Naive thymus-derived CD8-positive, alpha-beta T cell (primary cell): ENCODE measurements at regions not wholly inside any gene's neighbourhood (a gene's known extent, or its start where the extent isn't known, plus 50 kb on each side); places are given as distances from the start of the nearest gene placed in this dataset.

Experiments
- ATAC-seq, 2 donors: fragments of 150-1000 bp; cut with Tn5 transposase in 1 of 2; sonication (Bioruptor Pico), chemical (Tn5 transposase) in 1 of 2; 1 replicate in 1 of 2; 2 replicates in 1 of 2; pipeline ENCODE4 v1.10.0; 2021; ENCODE audit warnings: mild to moderate bottlenecking in 2 of 2, moderate library complexity in 2 of 2
- POLR2A ChIA-PET: fragments of 350-600 bp; sonication (Branson Sonifier 250); formaldehyde crosslinking; loops from one replicate; lab custom pipeline; 2021; ENCODE audit warnings: antibody characterized with exemption; lab: Charles Lee
- DNase-seq, 10 donors: peaks; one replicate each; pipeline versions ENCODE4 v3.0.0 to v3.0.0-alpha.2; 2020 to 2022
- H3K27ac Mint-ChIP-seq, 10 donors: one replicate each; pipeline ENCODE4 v1.8.0; 2020 to 2022; ENCODE audit warnings: mild to moderate bottlenecking in 10 of 10, mixed read lengths in 10 of 10, moderate library complexity in 4 of 10, inconsistent platforms in 1 of 10
- H3K27me3 Mint-ChIP-seq, 5 donors: one replicate each; pipeline ENCODE4 v1.8.0; 2021 to 2022; ENCODE audit warnings: mixed read lengths in 5 of 5
- H3K36me3 Mint-ChIP-seq, 3 donors: one replicate each; pipeline ENCODE4 v1.8.0; 2020 to 2022; ENCODE audit warnings: mixed read lengths in 3 of 3, mild to moderate bottlenecking in 2 of 3, inconsistent platforms in 1 of 3
- H3K4me1 Mint-ChIP-seq, 4 donors: one replicate each; pipeline ENCODE4 v1.8.0; 2021 to 2022; ENCODE audit warnings: mixed read lengths in 4 of 4
- H3K4me3 Mint-ChIP-seq, 10 donors: one replicate each; pipeline ENCODE4 v1.8.0; 2020 to 2022; ENCODE audit warnings: mild to moderate bottlenecking in 10 of 10, mixed read lengths in 10 of 10, moderate library complexity in 6 of 10, inconsistent platforms in 1 of 10
- H3K9me3 Mint-ChIP-seq, 9 donors: one replicate each; pipeline ENCODE4 v1.8.0; 2020 to 2022; ENCODE audit warnings: mixed read lengths in 9 of 9, mild to moderate bottlenecking in 3 of 9, inconsistent platforms in 1 of 9, moderate library complexity in 1 of 9

DNA sequence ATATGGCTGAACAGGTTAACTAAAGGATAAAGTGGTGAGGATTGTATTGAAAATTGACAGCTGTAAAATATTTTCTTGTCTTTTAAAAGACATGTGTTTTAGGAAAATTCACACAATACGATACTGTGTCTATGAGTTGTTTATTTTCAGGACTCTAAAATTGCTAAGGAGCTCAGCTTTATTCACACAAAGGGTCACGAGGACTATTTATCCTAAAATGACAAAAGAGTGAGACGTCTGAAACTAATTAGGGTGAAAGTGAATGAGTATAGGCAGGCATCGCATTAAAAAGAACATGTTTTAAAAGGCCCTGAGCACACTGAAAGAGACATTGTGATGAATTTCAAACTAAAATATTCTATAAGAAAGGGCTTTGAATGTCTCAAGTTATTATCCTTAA lies 304.7 kb downstream of the SH2D1A start:
- Mint-ChIP-seq H3K27me3 (no peaks in the 10 kb centered on the region), H3K27ac (no peak overlapping the region), H3K36me3 (no peaks in the 10 kb centered on the region), H3K9me3 (no peaks in the 10 kb centered on the region), H3K4me3 (no peak overlapping the region), H3K4me1 (no peaks in the 10 kb centered on the region)
- ATAC-seq = no peak
- POLR2A ChIA-PET = no interaction called here
- DNase-seq = no peak

DNA sequence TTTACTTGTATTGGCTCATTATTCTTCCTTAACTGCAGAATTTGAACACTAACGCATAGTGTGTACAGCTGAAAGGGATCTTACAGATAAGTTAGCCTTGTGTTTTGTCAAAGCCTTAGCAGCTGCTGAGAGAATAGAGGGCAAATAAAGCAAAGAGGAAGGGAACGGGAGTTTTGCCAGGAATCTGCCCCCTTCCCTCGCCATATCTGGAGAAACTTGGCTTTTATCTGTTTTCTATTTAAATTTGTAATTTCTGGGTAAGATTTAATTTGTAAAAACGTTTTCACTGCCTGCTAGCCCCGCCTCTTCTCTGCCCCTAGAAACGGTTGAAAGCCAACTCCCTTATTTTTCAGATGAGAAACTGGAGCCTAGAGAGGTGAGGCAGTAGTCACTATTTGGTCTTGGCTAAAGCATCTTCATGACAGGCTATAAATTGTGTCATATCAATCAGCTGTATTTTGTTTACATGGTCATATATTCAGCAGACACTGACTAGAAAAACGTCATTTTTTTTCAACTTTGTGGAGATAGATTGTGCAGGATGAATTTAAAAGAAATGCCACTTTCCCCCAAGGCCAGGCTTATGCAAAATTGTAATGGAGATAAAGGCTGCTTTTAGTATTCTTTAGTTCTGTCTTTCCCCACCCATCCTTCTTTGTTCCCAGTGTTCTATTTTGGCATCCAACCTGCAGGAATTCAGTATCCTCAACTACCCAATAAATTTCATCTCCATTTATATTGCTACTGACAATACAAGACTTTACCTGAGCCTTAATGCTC lies 319.4 kb downstream of the SH2D1A start:
- H3K27me3 Mint-ChIP-seq = no peaks in the 10 kb centered on the region
- ATAC-seq (no peak), DNase-seq (no peak)
- H3K4me1 Mint-ChIP-seq = peaks cover 0 to 6% (median 3%) of the 10 kb centered on the region in 4 donors
- no peak overlapping the region for H3K4me3 Mint-ChIP-seq
- POLR2A ChIA-PET = no interaction called here
- H3K9me3 Mint-ChIP-seq = no peaks in the 10 kb centered on the region
- H3K27ac Mint-ChIP-seq = peak overlapping the region in 1 of 10 donors; percentile 36
- no peaks in the 10 kb centered on the region for H3K36me3 Mint-ChIP-seq

DNA sequence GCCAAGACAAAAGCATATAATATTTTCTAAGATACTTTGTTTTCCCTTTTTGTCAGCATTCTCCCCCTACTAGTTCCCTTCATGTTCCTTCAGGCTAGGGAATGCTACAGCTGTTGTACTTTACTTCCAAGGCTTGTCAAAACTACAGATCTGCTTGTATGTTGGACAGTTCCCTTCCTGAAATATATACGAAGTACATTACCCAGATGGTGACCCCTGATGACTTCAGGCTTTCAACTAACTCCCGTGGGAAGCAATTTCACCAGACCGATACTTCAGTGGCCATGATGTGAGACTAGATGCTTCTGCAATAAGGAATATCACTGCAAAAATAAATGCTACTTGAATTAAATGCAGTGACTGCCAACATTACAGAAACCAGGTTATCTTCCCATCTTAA lies 332.8 kb downstream of the SH2D1A start:
- DNase-seq (no peak), ATAC-seq (no peak)
- POLR2A ChIA-PET = no interaction called here
- peaks cover 0 to 8% (median 0%) of the 10 kb centered on the region in 9 donors for H3K9me3 Mint-ChIP-seq
- no peak overlapping the region for H3K27ac Mint-ChIP-seq
- no peak overlapping the region for H3K4me3 Mint-ChIP-seq
- no peaks in the 10 kb centered on the region for H3K36me3 Mint-ChIP-seq
- no peaks in the 10 kb centered on the region for H3K27me3 Mint-ChIP-seq
- no peaks in the 10 kb centered on the region for H3K4me1 Mint-ChIP-seq

DNA sequence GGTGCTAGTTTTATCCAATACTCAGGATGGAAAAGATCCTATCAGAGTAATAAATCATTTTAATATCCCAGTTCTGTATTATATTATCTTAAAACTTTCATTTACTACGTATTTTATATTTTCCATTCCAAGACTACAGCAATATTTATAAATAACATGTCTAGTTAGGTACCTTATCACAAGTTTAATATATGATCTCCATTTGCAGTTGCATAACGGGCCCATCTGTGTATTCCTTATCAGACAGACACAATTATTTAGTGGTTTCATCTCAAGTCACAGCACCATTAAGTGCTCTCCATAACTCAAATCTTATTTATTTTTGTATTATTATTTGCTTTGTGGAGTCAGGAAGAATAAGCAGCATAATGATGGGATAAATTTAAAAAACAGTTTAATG lies 333.9 kb downstream of the SH2D1A start:
- no peak for DNase-seq
- no peak overlapping the region for H3K27ac Mint-ChIP-seq
- H3K9me3 Mint-ChIP-seq = peaks cover 0 to 19% (median 2%) of the 10 kb centered on the region in 9 donors
- ATAC-seq = no peak
- H3K36me3 Mint-ChIP-seq = peaks cover 0 to 8% (median 3%) of the 10 kb centered on the region in 3 donors
- no peaks in the 10 kb centered on the region for H3K27me3 Mint-ChIP-seq
- no peaks in the 10 kb centered on the region for H3K4me1 Mint-ChIP-seq
- H3K4me3 Mint-ChIP-seq = no peak overlapping the region
- POLR2A ChIA-PET = no interaction called here

DNA sequence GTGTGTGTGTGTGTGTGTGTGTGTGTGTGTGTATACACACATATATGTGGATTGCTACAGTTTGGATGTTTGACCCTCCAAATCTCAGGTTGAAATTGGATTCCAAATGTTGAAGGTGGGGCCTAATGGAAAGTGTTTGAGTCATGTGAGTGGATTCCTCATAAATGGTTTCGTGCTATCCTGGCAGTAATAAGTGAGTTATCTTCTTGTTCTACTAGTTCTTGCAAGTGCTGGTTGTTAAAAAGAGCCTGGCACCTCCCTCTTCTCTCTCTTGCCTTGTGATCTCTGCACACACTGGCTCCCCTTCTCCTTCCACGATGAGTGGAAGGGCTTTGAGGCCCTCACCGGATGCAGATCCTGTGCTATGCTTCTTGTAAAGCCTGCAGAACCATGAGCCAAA lies 344.1 kb downstream of the SH2D1A start:
- H3K4me3 Mint-ChIP-seq = no peak overlapping the region
- no peak overlapping the region for H3K27ac Mint-ChIP-seq
- H3K9me3 Mint-ChIP-seq = peaks cover 0 to 15% (median 5%) of the 10 kb centered on the region in 9 donors
- H3K4me1 Mint-ChIP-seq = no peaks in the 10 kb centered on the region
- POLR2A ChIA-PET = no interaction called here
- no peak for ATAC-seq
- no peak for DNase-seq
- H3K36me3 Mint-ChIP-seq = peaks cover 0 to 7% (median 5%) of the 10 kb centered on the region in 3 donors
- no peaks in the 10 kb centered on the region for H3K27me3 Mint-ChIP-seq

DNA sequence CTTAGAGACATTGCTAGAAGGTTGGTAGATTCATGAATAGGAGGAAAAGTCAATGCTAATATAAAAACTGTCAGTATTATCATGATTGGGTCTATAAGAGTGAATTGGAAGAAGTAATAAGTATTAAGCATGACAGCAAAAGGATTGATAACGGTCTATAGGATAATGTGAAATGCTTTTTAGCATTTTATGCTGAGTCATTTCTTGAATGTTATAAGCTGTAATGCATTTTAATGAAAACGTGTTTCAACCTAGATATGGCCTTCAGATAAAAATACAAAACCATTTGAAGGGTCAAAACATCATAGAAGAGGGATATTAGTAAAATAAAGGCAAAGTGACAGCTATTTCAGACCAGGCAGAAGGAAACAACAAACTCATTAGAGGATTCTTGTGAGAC lies 353.5 kb downstream of the SH2D1A start:
- DNase-seq (no peak), ATAC-seq (no peak)
- POLR2A ChIA-PET = no interaction called here
- Mint-ChIP-seq H3K27ac (no peak overlapping the region), H3K36me3 (no peaks in the 10 kb centered on the region), H3K27me3 (no peaks in the 10 kb centered on the region), H3K4me1 (no peaks in the 10 kb centered on the region), H3K4me3 (no peak overlapping the region), H3K9me3 (no peaks in the 10 kb centered on the region)

DNA sequence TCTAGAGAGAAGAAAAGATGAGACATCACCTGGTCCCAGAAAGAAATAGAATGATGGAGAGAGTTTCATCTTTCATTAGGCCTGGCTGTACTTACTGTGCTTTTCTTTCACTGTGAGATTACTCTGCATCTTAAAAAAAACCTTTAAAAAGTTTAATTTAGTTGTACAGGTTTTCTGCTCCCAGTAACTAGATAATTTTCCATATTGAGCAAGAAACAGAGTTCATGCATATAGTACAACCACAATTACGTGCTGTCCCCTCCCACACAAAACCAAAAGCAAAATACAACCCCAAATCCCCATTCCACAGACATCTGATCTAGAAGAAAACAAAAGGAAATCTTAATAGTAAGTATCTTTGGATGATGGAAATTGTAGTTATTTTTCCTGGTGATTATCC lies 371.2 kb downstream of the SH2D1A start:
- Mint-ChIP-seq H3K4me1 (peaks cover 0 to 9% (median 2%) of the 10 kb centered on the region in 4 donors), H3K4me3 (no peak overlapping the region), H3K27ac (peak overlapping the region in 2 of 10 donors; percentile 7 to 49), H3K36me3 (no peaks in the 10 kb centered on the region), H3K27me3 (no peaks in the 10 kb centered on the region), H3K9me3 (no peaks in the 10 kb centered on the region)
- ATAC-seq (no peak), DNase-seq (no peak)
- POLR2A ChIA-PET = no interaction called here

DNA sequence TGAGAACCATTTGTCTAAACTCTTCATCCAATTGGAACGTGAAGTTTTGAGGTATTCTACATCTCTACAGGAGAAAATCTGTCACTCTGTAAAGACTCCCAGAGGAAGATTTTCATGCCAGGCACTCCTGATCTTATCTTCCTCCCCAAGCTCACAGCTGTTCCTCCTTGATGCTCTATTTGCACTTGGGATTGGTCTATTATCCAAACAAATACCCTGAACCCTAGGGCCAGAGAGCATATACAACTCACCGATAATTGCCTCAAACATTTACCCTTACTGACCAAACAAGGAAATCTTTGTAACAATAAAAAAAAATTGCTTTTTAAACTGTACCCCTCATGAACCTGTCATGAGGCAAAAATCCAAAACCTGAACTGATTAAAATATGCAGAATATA lies 372.7 kb downstream of the SH2D1A start:
- peaks cover 0 to 3% (median 0%) of the 10 kb centered on the region in 3 donors for H3K36me3 Mint-ChIP-seq
- no peaks in the 10 kb centered on the region for H3K27me3 Mint-ChIP-seq
- POLR2A ChIA-PET = no interaction called here
- DNase-seq (no peak), ATAC-seq (no peak)
- H3K4me1 Mint-ChIP-seq = peaks cover 0 to 9% (median 2%) of the 10 kb centered on the region in 4 donors
- H3K9me3 Mint-ChIP-seq = no peaks in the 10 kb centered on the region
- H3K4me3 Mint-ChIP-seq = no peak overlapping the region
- H3K27ac Mint-ChIP-seq = no peak overlapping the region

DNA sequence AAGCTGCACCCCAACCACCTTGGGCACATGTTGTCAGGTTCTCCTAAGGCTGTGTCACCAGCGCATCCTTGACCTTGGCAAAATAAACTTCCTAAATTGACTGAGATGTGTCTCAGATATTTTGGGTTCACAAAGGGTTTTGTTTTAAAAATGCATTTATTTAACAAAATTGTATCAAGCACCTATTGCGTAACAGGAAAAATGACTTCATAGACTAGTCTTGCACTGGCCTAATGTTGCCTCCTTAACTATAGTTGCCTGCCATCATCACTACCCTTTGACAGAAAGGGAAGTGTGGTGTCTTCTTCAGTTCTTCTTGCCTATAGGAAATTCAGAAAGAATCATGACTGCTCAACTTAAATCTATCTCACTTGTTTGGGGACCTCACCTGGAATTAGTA lies 374.2 kb downstream of the SH2D1A start:
- no peak for DNase-seq
- Mint-ChIP-seq H3K27ac (no peak overlapping the region), H3K4me1 (peaks cover 0 to 14% (median 6%) of the 10 kb centered on the region in 4 donors), H3K27me3 (no peaks in the 10 kb centered on the region), H3K9me3 (no peaks in the 10 kb centered on the region), H3K36me3 (peaks cover 0 to 3% (median 0%) of the 10 kb centered on the region in 3 donors), H3K4me3 (no peak overlapping the region)
- ATAC-seq = no peak
- POLR2A ChIA-PET = no interaction called here

DNA sequence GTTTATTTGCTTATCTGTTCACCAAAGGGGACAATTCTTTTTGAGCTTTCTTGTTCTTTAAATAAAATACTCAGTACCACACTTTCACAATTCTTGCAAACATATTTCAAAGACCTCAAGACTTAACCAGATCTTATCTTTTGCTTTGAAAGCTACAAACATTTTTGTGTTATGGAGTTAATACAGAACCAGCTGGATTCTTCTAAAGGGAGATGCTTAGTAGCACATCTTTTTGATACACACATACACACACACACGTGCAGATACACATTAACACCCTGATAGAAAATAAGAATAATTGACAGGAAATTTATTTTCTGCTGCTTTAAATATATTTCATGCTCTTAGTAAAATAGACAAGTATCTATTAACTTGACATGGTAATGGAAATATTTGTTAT lies 379.1 kb downstream of the SH2D1A start:
- Mint-ChIP-seq H3K4me1 (peaks cover 5 to 24% (median 19%) of the 10 kb centered on the region in 4 donors), H3K9me3 (no peaks in the 10 kb centered on the region), H3K27ac (peak overlapping the region in 6 of 10 donors; percentile 33 to 75 (median 70)), H3K27me3 (no peaks in the 10 kb centered on the region), H3K36me3 (peaks cover 0 to 3% (median 0%) of the 10 kb centered on the region in 3 donors), H3K4me3 (peak overlapping the region in 3 of 10 donors; percentile 38 to 57 (median 41))
- ATAC-seq (peak in 1 of 2 donors; percentile 20), DNase-seq (peak in 1 of 10 donors; percentile 7)
- POLR2A ChIA-PET = no interaction called here

DNA sequence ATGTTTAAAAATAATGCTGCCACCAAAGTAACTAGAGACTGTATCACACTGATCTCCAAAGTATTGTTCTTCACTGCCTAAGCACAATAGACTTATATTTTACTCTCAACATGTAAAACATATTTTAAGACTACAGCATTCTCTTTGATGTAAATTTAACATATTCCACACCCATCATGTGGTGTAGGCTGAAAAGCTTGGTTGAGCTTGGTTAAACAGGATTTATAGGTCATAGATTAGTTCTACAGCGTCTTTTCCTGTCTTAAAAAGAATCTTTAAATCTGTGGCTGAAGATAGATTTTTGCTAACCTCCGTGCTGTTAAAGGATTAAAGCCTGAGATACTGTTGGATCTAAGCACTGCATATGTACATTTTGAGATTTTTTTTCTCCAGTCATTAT lies 379.9 kb downstream of the SH2D1A start:
- peak overlapping the region in 5 of 10 donors; percentile 35 to 84 (median 75) for H3K27ac Mint-ChIP-seq
- peak in 1 of 10 donors; percentile 17 for DNase-seq
- peaks cover 0 to 3% (median 0%) of the 10 kb centered on the region in 3 donors for H3K36me3 Mint-ChIP-seq
- H3K4me3 Mint-ChIP-seq = peak overlapping the region in 8 of 10 donors; percentile 15 to 54 (median 48)
- no peaks in the 10 kb centered on the region for H3K27me3 Mint-ChIP-seq
- POLR2A ChIA-PET = no interaction called here
- H3K9me3 Mint-ChIP-seq = no peaks in the 10 kb centered on the region
- peak in 1 of 2 donors; percentile 53 for ATAC-seq
- peaks cover 5 to 27% (median 19%) of the 10 kb centered on the region in 4 donors for H3K4me1 Mint-ChIP-seq

DNA sequence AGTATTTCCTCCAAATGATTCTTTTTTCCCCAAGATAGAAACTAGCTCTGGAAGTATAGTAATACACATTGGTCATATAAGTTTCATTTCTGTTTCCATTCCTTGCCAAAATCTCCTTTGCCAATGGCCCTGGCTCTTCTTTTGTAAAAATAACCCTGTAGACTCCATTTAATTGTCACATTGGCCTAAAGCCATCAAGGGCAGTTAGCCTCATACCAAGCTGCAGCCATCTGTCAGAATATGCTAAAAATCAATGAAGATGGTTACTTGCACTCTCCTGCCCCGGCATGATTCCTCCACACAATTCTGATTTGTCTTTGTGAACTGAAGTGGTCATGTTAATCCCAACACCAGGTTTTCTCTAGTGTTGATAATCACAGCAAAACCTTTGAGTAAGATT lies 380.5 kb downstream of the SH2D1A start:
- ATAC-seq (no peak), DNase-seq (no peak)
- Mint-ChIP-seq H3K36me3 (peaks cover 0 to 3% (median 0%) of the 10 kb centered on the region in 3 donors), H3K27ac (peak overlapping the region in 6 of 10 donors; percentile 7 to 84 (median 30)), H3K4me1 (peaks cover 5 to 32% (median 22%) of the 10 kb centered on the region in 4 donors), H3K27me3 (no peaks in the 10 kb centered on the region), H3K4me3 (peak overlapping the region in 5 of 10 donors; percentile 11 to 48 (median 22)), H3K9me3 (no peaks in the 10 kb centered on the region)
- POLR2A ChIA-PET = no interaction called here

DNA sequence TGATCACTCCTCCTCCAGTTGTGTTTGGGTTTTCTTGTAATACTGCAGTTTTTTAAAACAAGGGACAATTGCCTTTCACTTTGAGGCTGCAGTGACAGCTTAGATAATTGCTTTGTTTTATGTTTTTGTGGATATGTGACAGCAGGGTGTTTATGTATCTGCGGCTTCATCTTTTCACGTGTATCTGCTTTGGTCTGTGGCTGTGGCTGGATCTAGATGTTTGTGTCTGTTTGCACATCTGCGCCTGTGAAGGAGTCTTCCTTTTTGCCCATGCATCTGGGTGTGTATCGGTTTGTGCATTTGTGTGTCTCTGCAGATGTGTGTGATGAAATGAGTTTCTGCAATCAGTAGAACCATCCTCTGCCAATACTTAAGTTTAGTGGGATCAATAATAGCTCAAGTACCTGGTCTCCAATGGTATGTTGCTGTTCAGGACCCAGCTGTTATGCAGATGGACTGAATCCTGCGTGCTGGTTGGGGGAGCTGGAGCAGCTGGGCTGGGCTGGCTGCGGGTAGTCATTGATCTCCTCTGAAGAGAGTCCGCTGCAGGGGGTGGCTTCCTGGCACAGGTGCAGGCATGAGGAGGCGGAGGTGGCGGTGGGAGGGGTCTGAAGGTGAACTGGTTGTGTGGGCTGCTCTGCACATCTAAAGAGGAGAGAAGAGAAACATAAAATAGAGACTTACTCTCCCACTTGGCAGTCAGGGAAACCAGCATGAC lies 390.3 kb downstream of the SH2D1A start:
- DNase-seq (peak; percentile 27 to 81 (median 60)), ATAC-seq (peak; percentile 90 to 92)
- H3K4me3 Mint-ChIP-seq = peak overlapping the region; percentile 66 to 82 (median 77)
- H3K9me3 Mint-ChIP-seq = no peaks in the 10 kb centered on the region
- peaks cover 11 to 49% (median 27%) of the 10 kb centered on the region in 4 donors for H3K4me1 Mint-ChIP-seq
- no peaks in the 10 kb centered on the region for H3K27me3 Mint-ChIP-seq
- peak overlapping the region; percentile 82 to 94 (median 92) for H3K27ac Mint-ChIP-seq
- H3K36me3 Mint-ChIP-seq = no peaks in the 10 kb centered on the region
- POLR2A ChIA-PET = interaction anchor here (0.5 kb wide), 1 partner anchor 184 kb away, joined by 4 read pairs; no protein-coding TSS in a partner anchor
